ENCODE measurements at regions not wholly inside any gene's neighbourhood (a gene's known extent, or its start where the extent isn't known, plus 50 kb on each side); places are given as distances from the start of the nearest gene placed in this dataset.
"Not testable (repeated sequence)": the region's sequence is repeated elsewhere in the genome, so short reads cannot be mapped to it uniquely, and the experiment has no call there.

DNA sequence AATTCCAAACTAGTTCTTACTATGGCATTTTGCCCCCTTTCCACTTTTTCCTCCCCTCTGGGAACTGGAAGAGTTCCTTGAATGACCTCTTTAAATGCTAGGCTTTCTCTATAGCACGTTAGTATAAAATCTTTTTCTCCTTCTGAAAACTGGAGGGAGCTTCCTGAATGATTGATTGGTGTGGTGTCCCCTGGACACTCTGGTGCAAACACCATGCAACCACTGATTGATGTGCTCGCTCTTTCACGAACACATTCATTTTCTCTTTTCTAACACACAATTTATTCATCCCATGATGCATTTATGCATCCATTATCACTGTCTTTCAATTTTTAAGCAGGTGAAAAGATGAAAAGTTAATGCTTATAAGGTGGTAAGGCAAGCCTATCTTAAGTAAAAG lies 159.1 kb upstream of the NANOGP8 start:
- no peaks in the 10 kb centered on the region for H3K4me1 Mint-ChIP-seq (ENCODE audit: low read depth)
- ATAC-seq, result no peak
- no peak overlapping the region for H3K4me3 Mint-ChIP-seq
- H3K36me3 Mint-ChIP-seq (ENCODE audit: low read depth), result no peaks in the 10 kb centered on the region
- H3K27ac Mint-ChIP-seq, result no peak overlapping the region
- DNase-seq, result no peak
- H3K27me3 Mint-ChIP-seq, result peaks cover 1% of the 10 kb centered on the region
- no peaks in the 10 kb centered on the region for H3K9me3 Mint-ChIP-seq
- TF ChIP-seq, protein P1, sequence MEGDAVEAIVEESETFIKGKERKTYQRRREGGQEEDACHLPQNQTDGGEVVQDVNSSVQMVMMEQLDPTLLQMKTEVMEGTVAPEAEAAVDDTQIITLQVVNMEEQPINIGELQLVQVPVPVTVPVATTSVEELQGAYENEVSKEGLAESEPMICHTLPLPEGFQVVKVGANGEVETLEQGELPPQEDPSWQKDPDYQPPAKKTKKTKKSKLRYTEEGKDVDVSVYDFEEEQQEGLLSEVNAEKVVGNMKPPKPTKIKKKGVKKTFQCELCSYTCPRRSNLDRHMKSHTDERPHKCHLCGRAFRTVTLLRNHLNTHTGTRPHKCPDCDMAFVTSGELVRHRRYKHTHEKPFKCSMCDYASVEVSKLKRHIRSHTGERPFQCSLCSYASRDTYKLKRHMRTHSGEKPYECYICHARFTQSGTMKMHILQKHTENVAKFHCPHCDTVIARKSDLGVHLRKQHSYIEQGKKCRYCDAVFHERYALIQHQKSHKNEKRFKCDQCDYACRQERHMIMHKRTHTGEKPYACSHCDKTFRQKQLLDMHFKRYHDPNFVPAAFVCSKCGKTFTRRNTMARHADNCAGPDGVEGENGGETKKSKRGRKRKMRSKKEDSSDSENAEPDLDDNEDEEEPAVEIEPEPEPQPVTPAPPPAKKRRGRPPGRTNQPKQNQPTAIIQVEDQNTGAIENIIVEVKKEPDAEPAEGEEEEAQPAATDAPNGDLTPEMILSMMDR (IDR thresholded peaks at IDR 0.05), result no peak
- intact Hi-C loops (cut with micrococcal nuclease), result no loop called here
- ChIA-PET CTCF (no interaction called here), POLR2A (no interaction called here)

DNA sequence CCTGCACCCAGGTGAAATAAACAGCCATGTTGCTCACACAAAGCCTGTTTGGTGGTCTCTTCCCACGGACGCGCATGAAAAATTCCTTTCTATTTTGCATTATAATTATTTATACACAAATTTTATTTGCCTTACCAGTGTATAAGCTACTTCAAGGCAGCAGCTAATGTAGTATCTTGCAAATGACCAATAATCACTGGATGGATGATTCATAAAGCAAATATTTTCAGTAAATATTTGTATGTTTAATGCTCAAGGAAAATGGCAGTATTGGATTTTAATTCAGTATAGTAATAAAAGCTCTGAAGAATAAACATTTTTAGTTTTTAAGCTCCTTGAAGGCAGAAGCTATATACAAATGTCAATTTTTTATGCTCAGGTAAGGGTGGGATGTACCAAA lies 158.7 kb upstream of the NANOGP8 start:
- CTCF ChIA-PET, result no interaction called here
- Mint-ChIP-seq H3K36me3 (ENCODE audit: low read depth) (no peaks in the 10 kb centered on the region), H3K4me1 (ENCODE audit: low read depth) (no peaks in the 10 kb centered on the region), H3K27ac (no peak overlapping the region), H3K9me3 (no peaks in the 10 kb centered on the region), H3K27me3 (peaks cover 1% of the 10 kb centered on the region), H3K4me3 (no peak overlapping the region)
- DNase-seq (no peak), ATAC-seq (no peak)
- POLR2A ChIA-PET, result no interaction called here
- TF ChIP-seq, protein P1 (IDR thresholded peaks at IDR 0.05), result no peak
- intact Hi-C loops (cut with micrococcal nuclease), result no loop called here

DNA sequence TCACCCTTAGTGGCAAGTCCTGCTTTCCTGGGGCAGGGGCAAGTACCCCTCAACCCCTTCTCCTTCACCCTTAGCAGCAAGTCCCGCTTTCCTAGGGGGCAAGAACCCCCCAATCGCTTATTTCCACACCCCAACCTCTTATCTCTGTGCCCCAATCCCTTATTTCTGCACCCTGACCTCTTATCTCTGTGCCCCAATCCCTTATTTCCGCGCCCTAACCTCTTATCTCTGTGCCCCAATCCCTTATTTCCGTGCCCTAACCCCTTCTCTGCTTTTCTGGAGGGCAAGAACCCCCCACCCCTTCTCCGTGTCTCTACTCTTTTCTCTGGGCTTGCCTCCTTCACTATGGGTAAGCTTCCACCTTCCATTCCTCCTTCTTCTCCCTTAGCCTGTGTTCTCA lies 154.6 kb upstream of the NANOGP8 start:
- H3K9me3 Mint-ChIP-seq; H3K27me3 Mint-ChIP-seq; CTCF ChIA-PET; POLR2A ChIA-PET; H3K4me3 Mint-ChIP-seq; H3K4me1 Mint-ChIP-seq (ENCODE audit: low read depth); H3K36me3 Mint-ChIP-seq (ENCODE audit: low read depth); intact Hi-C loops (cut with micrococcal nuclease); H3K27ac Mint-ChIP-seq; DNase-seq; ATAC-seq: not testable (repeated sequence)

DNA sequence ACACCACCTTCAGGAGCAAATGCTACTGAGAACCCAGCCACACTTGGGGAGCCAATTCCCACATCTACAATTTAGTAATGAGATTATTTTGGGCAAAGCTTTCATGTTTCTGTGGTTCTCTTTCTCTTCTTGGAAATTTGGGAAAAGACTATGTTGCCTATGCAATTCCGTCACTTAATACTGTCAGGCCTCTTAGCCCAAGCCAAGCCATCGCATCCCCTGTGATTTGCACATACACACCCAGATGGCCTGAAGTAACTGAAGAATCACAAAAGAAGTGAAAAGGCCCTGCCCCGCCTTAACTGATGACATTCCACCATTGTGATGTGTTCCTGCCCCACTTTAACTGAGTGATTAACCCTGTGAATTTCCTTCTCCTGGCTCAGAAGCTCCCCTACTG lies 153.4 kb upstream of the NANOGP8 start:
- H3K4me1 Mint-ChIP-seq (ENCODE audit: low read depth); intact Hi-C loops (cut with micrococcal nuclease); H3K9me3 Mint-ChIP-seq; POLR2A ChIA-PET; H3K36me3 Mint-ChIP-seq (ENCODE audit: low read depth); H3K4me3 Mint-ChIP-seq; CTCF ChIA-PET; H3K27me3 Mint-ChIP-seq; ATAC-seq; DNase-seq; H3K27ac Mint-ChIP-seq: not testable (repeated sequence)

DNA sequence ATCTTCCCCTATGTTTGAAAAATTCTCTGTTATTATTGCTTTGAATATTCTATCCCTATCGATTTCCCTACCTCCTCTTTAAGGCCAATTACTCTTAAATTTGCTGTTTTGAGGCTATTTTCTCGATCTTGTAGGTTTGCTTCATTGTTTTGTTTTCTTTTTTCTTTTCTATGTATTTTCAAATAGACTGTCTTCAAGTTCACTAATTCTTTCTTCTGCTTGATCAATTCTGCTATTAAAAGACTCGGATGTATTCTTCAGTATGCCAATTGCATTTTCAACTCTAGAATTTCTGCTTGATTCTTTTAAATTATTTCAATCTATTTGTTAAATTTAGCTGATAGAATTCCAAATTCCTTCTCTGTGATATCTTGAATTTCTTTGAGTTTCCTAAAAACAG lies 144.0 kb upstream of the NANOGP8 start:
- intact Hi-C loops (cut with micrococcal nuclease), result no loop called here
- no peaks in the 10 kb centered on the region for H3K27me3 Mint-ChIP-seq
- ChIA-PET POLR2A (no interaction called here), CTCF (no interaction called here)
- ATAC-seq, result no peak
- H3K27ac Mint-ChIP-seq, result no peak overlapping the region
- H3K4me3 Mint-ChIP-seq, result no peak overlapping the region
- peaks cover 16% of the 10 kb centered on the region for H3K9me3 Mint-ChIP-seq
- H3K4me1 Mint-ChIP-seq (ENCODE audit: low read depth), result no peaks in the 10 kb centered on the region
- no peak for DNase-seq
- H3K36me3 Mint-ChIP-seq (ENCODE audit: low read depth), result no peaks in the 10 kb centered on the region
- TF ChIP-seq, protein P1 (IDR thresholded peaks at IDR 0.05), result no peak

DNA sequence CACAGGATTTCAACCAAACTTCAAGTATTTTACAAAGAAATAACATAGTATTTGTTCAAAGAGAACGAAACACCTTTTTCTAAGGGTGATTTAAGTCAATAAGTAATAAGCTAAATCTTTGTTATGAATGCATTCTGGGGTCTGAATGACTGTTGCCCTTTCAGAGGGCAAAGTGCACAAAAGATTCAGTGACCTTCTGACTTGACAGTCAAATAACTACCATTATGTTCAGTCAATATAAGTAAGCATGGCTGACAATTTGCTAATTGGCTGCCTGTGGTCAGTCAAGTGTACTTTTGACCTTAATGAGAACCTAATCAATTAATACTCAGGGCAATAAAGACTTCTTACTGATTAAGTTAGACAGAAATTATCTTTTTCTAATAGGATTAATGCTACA lies 133.1 kb upstream of the NANOGP8 start:
- Mint-ChIP-seq H3K4me3 (no peak overlapping the region), H3K36me3 (ENCODE audit: low read depth) (no peaks in the 10 kb centered on the region), H3K9me3 (no peaks in the 10 kb centered on the region), H3K4me1 (ENCODE audit: low read depth) (no peaks in the 10 kb centered on the region), H3K27ac (no peak overlapping the region), H3K27me3 (no peaks in the 10 kb centered on the region)
- CTCF ChIA-PET, result interaction anchor here (0.6 to 0.7 kb wide), 2 partner anchors 226 to 242 kb away, joined by 3 read pairs; no protein-coding TSS in a partner anchor
- ATAC-seq (no peak), DNase-seq (no peak)
- TF ChIP-seq, protein P1 (IDR thresholded peaks at IDR 0.05), result no peak
- intact Hi-C loops (cut with micrococcal nuclease), result loop anchor here (10.0 kb wide), 1 partner anchor 143 kb away; no protein-coding TSS in a partner anchor
- POLR2A ChIA-PET, result no interaction called here

All from activated CD8-positive, alpha-beta T cell treated with anti-CD3 and anti-CD28 coated beads for 36 hours (primary cell).